HG02852 (cell line): ENCODE measurements at regions not wholly inside any gene's neighbourhood (a gene's known extent, or its start where the extent isn't known, plus 50 kb on each side); places are given as distances from the start of the nearest gene placed in this dataset.

ENCODE experiments used
- ATAC-seq: cut with Tn5 transposase; IDR thresholded peaks from one replicate; pipeline ENCODE4 v1.9.1; 2021; ENCODE audit warnings: mild to moderate bottlenecking, moderate library complexity; ENCODE audit not compliant: unreplicated experiment

- no peak for ATAC-seq
Observed at GRCh38 chr7:89887489-89887888, 266.8 kb upstream of the STEAP1 start.

- no peak for ATAC-seq
Observed at GRCh38 chr7:89908736-89909135, 245.5 kb upstream of the STEAP1 start.

- no peak for ATAC-seq
Observed at GRCh38 chr7:89914711-89915110, 239.6 kb upstream of the STEAP1 start.

GRCh38 chr7:89926194-89926593 is 228.1 kb upstream of the STEAP1 start:
- no peak for ATAC-seq

GRCh38 chr7:89926701-89927100 is 227.6 kb upstream of the STEAP1 start:
- ATAC-seq, result no peak

- ATAC-seq, result no peak
Observed at GRCh38 chr7:89927762-89928161, 226.5 kb upstream of the STEAP1 start.

- no peak for ATAC-seq
Observed at GRCh38 chr7:89928451-89928850, 225.8 kb upstream of the STEAP1 start.

GRCh38 chr7:89934101-89934500 is 220.2 kb upstream of the STEAP1 start:
- no peak for ATAC-seq

GRCh38 chr7:89943525-89944050 is 210.7 kb upstream of the STEAP1 start:
- ATAC-seq, result no peak

- ATAC-seq, result no peak
Observed at GRCh38 chr7:89958525-89959068, 195.7 kb upstream of the STEAP1 start.

GRCh38 chr7:89966067-89966664 is 188.1 kb upstream of the STEAP1 start:
- ATAC-seq, result no peak

- no peak for ATAC-seq
Observed at GRCh38 chr7:89975577-89975976, 178.7 kb upstream of the STEAP1 start.

- ATAC-seq, result no peak
Observed at GRCh38 chr7:89987665-89988064, 166.6 kb upstream of the STEAP1 start.

GRCh38 chr7:89988074-89988473 is 166.2 kb upstream of the STEAP1 start:
- ATAC-seq, result no peak

- ATAC-seq, result no peak
Observed at GRCh38 chr7:89989454-89989853, 164.8 kb upstream of the STEAP1 start.

- ATAC-seq, result no peak
Observed at GRCh38 chr7:89994483-89994882, 159.8 kb upstream of the STEAP1 start.

- ATAC-seq, result no peak
Observed at GRCh38 chr7:89998554-89998953, 155.7 kb upstream of the STEAP1 start.

GRCh38 chr7:90005836-90006235 is 148.4 kb upstream of the STEAP1 start:
- ATAC-seq, result no peak

- no peak for ATAC-seq
Observed at GRCh38 chr7:90007001-90007654, 147.1 kb upstream of the STEAP1 start.

- no peak for ATAC-seq
Observed at GRCh38 chr7:90007831-90008230, 146.4 kb upstream of the STEAP1 start.

GRCh38 chr7:90022213-90022612 is 132.1 kb upstream of the STEAP1 start:
- ATAC-seq, result no peak

GRCh38 chr7:90025771-90026170 is 128.5 kb upstream of the STEAP1 start:
- ATAC-seq, result peak; percentile 76
